ENCODE measurements at regions not wholly inside any gene's neighbourhood (a gene's known extent, or its start where the extent isn't known, plus 50 kb on each side); places are given as distances from the start of the nearest gene placed in this dataset.

- Histone ChIP-seq H2AFZ (ENCODE audit: low read depth, low read length) (no peak overlapping the region), H3K4me2 (ENCODE audit: low read length) (no peak overlapping the region), H3K9ac (ENCODE audit: low read length) (no peak overlapping the region), H3K27ac (ENCODE audit: low read depth, low read length) (no peak overlapping the region), H3K9me3 (ENCODE audit: insufficient read depth, low read depth, low read length) (no peaks in the 10 kb centered on the region), H3K4me3 (ENCODE audit: insufficient read depth, low read depth, low read length) (no peak overlapping the region), H4K20me1 (ENCODE audit: insufficient read depth, low read length) (no peaks in the 10 kb centered on the region), H3K36me3 (ENCODE audit: insufficient read depth, low read length) (no peaks in the 10 kb centered on the region), H3K79me2 (ENCODE audit: insufficient read depth, low read length) (no peaks in the 10 kb centered on the region), H3K4me1 (ENCODE audit: insufficient read depth, low read length) (no peaks in the 10 kb centered on the region), H3K27me3 (ENCODE audit: insufficient read depth, low read length) (no peaks in the 10 kb centered on the region)
- FAIRE-seq (no peak), DNase-seq (ENCODE audit: low read depth) (no peak)
- no peak for TF ChIP-seq EZH2 (IDR thresholded peaks at IDR 0.05; ENCODE audit: insufficient read depth, low read length)
- TF ChIP-seq, protein P1, sequence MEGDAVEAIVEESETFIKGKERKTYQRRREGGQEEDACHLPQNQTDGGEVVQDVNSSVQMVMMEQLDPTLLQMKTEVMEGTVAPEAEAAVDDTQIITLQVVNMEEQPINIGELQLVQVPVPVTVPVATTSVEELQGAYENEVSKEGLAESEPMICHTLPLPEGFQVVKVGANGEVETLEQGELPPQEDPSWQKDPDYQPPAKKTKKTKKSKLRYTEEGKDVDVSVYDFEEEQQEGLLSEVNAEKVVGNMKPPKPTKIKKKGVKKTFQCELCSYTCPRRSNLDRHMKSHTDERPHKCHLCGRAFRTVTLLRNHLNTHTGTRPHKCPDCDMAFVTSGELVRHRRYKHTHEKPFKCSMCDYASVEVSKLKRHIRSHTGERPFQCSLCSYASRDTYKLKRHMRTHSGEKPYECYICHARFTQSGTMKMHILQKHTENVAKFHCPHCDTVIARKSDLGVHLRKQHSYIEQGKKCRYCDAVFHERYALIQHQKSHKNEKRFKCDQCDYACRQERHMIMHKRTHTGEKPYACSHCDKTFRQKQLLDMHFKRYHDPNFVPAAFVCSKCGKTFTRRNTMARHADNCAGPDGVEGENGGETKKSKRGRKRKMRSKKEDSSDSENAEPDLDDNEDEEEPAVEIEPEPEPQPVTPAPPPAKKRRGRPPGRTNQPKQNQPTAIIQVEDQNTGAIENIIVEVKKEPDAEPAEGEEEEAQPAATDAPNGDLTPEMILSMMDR (IDR thresholded peaks at IDR 0.05; ENCODE audit: insufficient read depth, low read depth, low read length): no peak
- Mint-ChIP-seq H3K27ac (ENCODE audit: unreplicated experiment) (no peak overlapping the region), H3K36me3 (ENCODE audit: low read depth, unreplicated experiment) (no peaks in the 10 kb centered on the region), H3K9me3 (ENCODE audit: unreplicated experiment) (no peaks in the 10 kb centered on the region), H3K27me3 (ENCODE audit: low read depth, unreplicated experiment) (no peaks in the 10 kb centered on the region), H3K4me1 (ENCODE audit: low read depth, unreplicated experiment) (no peaks in the 10 kb centered on the region), H3K4me3 (ENCODE audit: unreplicated experiment) (no peak overlapping the region)
Observed at GRCh38 chr4:159944477-159944876, 841.6 kb downstream of the RAPGEF2 start.

GRCh38 chr4:159946983-159947615 is 844.2 kb downstream of the RAPGEF2 start:
- no peaks in the 10 kb centered on the region for H3K36me3 ChIP-seq (ENCODE audit: insufficient read depth, low read length)
- Mint-ChIP-seq H3K9me3 (ENCODE audit: unreplicated experiment) (no peaks in the 10 kb centered on the region), H3K4me3 (ENCODE audit: unreplicated experiment) (no peak overlapping the region), H3K4me1 (ENCODE audit: low read depth, unreplicated experiment) (no peaks in the 10 kb centered on the region), H3K27me3 (ENCODE audit: low read depth, unreplicated experiment) (no peaks in the 10 kb centered on the region), H3K36me3 (ENCODE audit: low read depth, unreplicated experiment) (no peaks in the 10 kb centered on the region), H3K27ac (ENCODE audit: unreplicated experiment) (no peak overlapping the region)
- H3K79me2 ChIP-seq (ENCODE audit: insufficient read depth, low read length): no peaks in the 10 kb centered on the region
- no peaks in the 10 kb centered on the region for H4K20me1 ChIP-seq (ENCODE audit: insufficient read depth, low read length)
- no peaks in the 10 kb centered on the region for H3K4me1 ChIP-seq (ENCODE audit: insufficient read depth, low read length)
- TF ChIP-seq EZH2 (IDR thresholded peaks at IDR 0.05; ENCODE audit: insufficient read depth, low read length): no peak
- TF ChIP-seq, protein P1 (IDR thresholded peaks at IDR 0.05; ENCODE audit: insufficient read depth, low read depth, low read length): peak; percentile 84
- no peaks in the 10 kb centered on the region for H3K27me3 ChIP-seq (ENCODE audit: insufficient read depth, low read length)
- FAIRE-seq (peak; percentile 81), DNase-seq (ENCODE audit: low read depth) (peak; percentile 46)
- no peak overlapping the region for H3K4me3 ChIP-seq (ENCODE audit: insufficient read depth, low read depth, low read length)
- H3K27ac ChIP-seq (ENCODE audit: low read depth, low read length): no peak overlapping the region
- no peaks in the 10 kb centered on the region for H3K9me3 ChIP-seq (ENCODE audit: insufficient read depth, low read depth, low read length)
- H3K4me2 ChIP-seq (ENCODE audit: low read length): no peak overlapping the region
- no peak overlapping the region for H3K9ac ChIP-seq (ENCODE audit: low read length)
- H2AFZ ChIP-seq (ENCODE audit: low read depth, low read length): no peak overlapping the region

DNA sequence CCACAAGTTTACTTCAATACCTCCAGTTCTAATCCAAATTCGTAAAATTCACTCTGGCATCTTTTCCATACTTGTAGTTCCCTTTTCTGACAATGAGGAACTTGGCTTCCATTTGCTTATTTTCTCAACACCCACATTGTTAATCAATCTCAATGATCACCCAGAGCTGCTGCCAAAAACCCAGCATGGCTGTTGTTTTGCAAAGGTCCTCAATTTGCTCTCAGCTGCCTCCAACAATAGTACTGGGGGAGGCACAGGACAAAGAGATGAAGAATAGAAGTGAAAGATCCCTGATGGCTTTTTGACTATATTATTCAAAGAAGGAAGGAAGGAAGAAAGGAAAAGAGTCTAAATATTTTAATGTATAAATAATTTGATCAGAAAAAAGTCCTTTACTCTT is 847.8 kb downstream of the RAPGEF2 start:
- H3K27me3 Mint-ChIP-seq (ENCODE audit: low read depth, unreplicated experiment): no peaks in the 10 kb centered on the region
- no peak overlapping the region for H3K4me3 Mint-ChIP-seq (ENCODE audit: unreplicated experiment)
- Histone ChIP-seq H3K4me1 (ENCODE audit: insufficient read depth, low read length) (no peaks in the 10 kb centered on the region), H3K36me3 (ENCODE audit: insufficient read depth, low read length) (no peaks in the 10 kb centered on the region), H2AFZ (ENCODE audit: low read depth, low read length) (no peak overlapping the region), H3K9ac (ENCODE audit: low read length) (no peak overlapping the region), H3K4me3 (ENCODE audit: insufficient read depth, low read depth, low read length) (no peak overlapping the region), H3K4me2 (ENCODE audit: low read length) (no peak overlapping the region), H3K79me2 (ENCODE audit: insufficient read depth, low read length) (no peaks in the 10 kb centered on the region), H3K9me3 (ENCODE audit: insufficient read depth, low read depth, low read length) (no peaks in the 10 kb centered on the region), H3K27ac (ENCODE audit: low read depth, low read length) (no peak overlapping the region), H3K27me3 (ENCODE audit: insufficient read depth, low read length) (no peaks in the 10 kb centered on the region), H4K20me1 (ENCODE audit: insufficient read depth, low read length) (no peaks in the 10 kb centered on the region)
- H3K36me3 Mint-ChIP-seq (ENCODE audit: low read depth, unreplicated experiment): no peaks in the 10 kb centered on the region
- no peaks in the 10 kb centered on the region for H3K4me1 Mint-ChIP-seq (ENCODE audit: low read depth, unreplicated experiment)
- H3K27ac Mint-ChIP-seq (ENCODE audit: unreplicated experiment): no peak overlapping the region
- DNase-seq (ENCODE audit: low read depth) (no peak), FAIRE-seq (no peak)
- H3K9me3 Mint-ChIP-seq (ENCODE audit: unreplicated experiment): no peaks in the 10 kb centered on the region
- no peak for TF ChIP-seq EZH2 (IDR thresholded peaks at IDR 0.05; ENCODE audit: insufficient read depth, low read length)
- TF ChIP-seq, protein P1 (IDR thresholded peaks at IDR 0.05; ENCODE audit: insufficient read depth, low read depth, low read length): no peak
